Esophagus squamous epithelium (tissue), 4 donors: ENCODE measurements at regions not wholly inside any gene's neighbourhood (a gene's known extent, or its start where the extent isn't known, plus 50 kb on each side); places are given as distances from the start of the nearest gene placed in this dataset.

Source experiments
- POLR2A ChIP-seq, 4 donors: fragments of 450-650 bp; IDR thresholded peaks; one replicate each; pipeline ENCODE4 v1.6.1; 2017; ENCODE audit warnings: antibody characterized with exemption in 4 of 4, mild to moderate bottlenecking in 4 of 4, moderate library complexity in 3 of 4
- TF ChIP-seq, protein P1 (sequence below), 6 experiments: fragments of 450-650 bp in 4 of 6; fragments of 200-600 bp in 2 of 6; sonication (generic) in 2 of 6; IDR thresholded peaks; one replicate each; pipeline ENCODE4 v1.5.1; 2016 to 2019; ENCODE audit warnings: antibody characterized with exemption in 6 of 6, mild to moderate bottlenecking in 4 of 6, moderate library complexity in 4 of 6

GRCh38 chr5:114185274-114185673 lies 176.6 kb upstream of the KCNN2 start:
- no peak for TF ChIP-seq POLR2A (IDR thresholded peaks at IDR 0.05)
- TF ChIP-seq, protein P1, sequence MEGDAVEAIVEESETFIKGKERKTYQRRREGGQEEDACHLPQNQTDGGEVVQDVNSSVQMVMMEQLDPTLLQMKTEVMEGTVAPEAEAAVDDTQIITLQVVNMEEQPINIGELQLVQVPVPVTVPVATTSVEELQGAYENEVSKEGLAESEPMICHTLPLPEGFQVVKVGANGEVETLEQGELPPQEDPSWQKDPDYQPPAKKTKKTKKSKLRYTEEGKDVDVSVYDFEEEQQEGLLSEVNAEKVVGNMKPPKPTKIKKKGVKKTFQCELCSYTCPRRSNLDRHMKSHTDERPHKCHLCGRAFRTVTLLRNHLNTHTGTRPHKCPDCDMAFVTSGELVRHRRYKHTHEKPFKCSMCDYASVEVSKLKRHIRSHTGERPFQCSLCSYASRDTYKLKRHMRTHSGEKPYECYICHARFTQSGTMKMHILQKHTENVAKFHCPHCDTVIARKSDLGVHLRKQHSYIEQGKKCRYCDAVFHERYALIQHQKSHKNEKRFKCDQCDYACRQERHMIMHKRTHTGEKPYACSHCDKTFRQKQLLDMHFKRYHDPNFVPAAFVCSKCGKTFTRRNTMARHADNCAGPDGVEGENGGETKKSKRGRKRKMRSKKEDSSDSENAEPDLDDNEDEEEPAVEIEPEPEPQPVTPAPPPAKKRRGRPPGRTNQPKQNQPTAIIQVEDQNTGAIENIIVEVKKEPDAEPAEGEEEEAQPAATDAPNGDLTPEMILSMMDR (IDR thresholded peaks at IDR 0.05) = no peak
